Activated gamma-delta T cell treated with Interleukin-2 at 50 U/mL for 16 hours (primary cell): ENCODE measurements at regions not wholly inside any gene's neighbourhood (a gene's known extent, or its start where the extent isn't known, plus 50 kb on each side); places are given as distances from the start of the nearest gene placed in this dataset.

Source experiments
- DNase-seq: peaks from one replicate; pipeline ENCODE4 v3.0.0-alpha.2; 2020

DNA sequence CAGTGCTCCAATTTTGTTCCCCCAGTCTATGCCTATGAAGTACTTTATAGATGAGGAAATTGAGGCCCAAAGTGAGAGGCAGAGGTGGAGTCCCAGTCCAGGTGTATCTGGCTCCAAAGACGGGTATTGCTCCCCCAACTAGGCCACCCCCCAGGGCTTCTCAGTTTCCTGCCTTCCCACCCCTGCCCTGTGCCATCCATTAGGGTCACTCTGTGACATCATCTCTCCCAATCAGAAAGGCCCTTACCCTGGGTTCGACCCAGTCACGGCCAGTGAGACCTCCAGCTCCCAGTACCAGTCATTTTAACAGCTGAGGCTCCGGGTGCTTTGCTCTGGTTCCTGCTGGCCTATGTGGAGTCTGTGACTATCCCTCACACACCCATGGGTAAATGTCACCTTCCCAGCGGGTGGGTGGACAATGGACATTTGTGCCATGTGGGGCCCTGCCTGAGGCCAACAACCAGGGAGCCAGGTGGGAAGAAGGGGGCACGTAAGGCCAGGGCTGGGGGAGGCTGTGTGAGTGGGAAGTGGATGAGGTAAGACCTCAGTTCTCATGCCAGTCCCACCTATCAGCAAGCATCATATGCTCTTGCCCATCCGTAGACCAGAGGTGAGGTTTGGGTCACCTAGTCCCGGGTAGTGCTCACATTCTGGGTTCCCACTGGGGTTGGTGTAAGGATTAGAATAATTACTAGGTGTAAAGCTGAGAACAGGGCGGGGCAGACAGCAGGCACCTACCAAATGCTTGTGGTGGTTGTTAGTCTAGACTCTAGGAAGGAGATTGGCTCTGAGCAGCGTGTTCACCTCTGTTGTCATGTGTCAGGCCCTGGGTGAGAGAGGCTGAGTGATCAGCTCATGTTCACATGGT lies 685.9 kb downstream of the MATN1 start:
- DNase-seq, result no peak

DNA sequence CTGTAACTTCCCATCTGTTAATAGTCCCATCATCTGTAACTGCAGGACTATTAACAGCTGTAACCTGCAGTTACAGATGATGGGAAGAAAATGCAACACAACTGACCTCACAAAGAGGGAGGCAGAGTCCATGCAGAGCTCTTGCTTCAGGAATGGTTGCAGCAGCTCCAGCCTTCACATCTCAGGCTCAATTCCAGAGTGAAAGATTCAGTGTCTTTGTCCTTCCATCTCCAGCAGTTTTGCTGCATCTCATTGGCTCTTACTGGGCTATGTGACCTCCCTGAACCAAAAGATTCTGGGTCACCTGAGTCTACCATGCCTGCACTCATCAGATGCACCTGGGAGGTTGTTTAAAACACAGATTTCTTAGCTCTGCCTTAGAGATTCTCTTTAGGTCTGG lies 686.7 kb downstream of the MATN1 start:
- no peak for DNase-seq

DNA sequence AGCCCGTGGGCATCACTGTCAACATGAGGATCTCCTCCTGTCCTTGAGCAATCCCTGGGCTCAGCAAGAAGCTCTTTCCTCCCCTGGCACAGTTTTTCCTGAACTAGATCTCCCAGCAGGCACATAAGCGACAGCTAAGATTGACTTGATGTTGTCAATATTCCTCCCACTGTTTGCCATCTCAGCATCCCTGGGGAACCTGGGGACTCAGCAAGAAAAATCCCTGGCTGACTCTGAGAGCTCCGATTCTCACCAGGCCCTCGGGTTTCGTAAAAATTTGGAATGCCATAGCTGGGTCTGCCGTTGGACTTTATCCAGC lies 687.2 kb downstream of the MATN1 start:
- no peak for DNase-seq

DNA sequence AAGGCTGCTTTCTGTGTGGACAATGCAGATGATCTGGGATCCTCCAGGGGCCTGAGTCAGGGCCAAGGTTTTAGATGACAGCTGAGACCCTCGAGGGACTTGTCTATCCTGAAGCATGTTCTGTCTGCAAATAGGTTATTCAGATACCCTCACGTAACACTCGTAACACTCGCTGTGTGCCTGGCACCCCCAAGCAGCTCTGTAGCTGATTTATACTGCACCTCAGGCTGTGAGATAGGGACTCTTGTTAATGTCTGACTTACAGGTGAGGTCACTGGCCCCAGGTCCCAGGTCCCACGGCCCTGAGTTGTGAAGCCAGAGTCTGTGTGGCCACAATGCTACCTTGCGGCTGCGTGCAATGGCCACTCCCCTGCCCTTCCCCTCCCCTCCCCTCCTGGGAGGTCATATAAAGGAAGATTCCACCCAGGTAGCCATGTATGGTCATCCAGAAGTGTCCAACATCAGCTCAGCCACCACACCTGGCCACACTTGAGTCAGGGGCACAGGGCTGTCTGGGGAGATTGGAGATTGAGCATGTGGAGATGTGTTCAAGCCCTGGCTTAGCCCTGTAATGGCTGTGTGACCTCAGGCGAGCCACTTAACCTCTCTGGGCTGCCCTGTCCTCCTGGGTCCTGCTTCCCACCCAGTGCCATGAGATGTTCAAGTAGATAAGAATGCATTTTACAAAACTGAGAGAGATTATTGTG lies 687.7 kb downstream of the MATN1 start:
- no peak for DNase-seq

DNA sequence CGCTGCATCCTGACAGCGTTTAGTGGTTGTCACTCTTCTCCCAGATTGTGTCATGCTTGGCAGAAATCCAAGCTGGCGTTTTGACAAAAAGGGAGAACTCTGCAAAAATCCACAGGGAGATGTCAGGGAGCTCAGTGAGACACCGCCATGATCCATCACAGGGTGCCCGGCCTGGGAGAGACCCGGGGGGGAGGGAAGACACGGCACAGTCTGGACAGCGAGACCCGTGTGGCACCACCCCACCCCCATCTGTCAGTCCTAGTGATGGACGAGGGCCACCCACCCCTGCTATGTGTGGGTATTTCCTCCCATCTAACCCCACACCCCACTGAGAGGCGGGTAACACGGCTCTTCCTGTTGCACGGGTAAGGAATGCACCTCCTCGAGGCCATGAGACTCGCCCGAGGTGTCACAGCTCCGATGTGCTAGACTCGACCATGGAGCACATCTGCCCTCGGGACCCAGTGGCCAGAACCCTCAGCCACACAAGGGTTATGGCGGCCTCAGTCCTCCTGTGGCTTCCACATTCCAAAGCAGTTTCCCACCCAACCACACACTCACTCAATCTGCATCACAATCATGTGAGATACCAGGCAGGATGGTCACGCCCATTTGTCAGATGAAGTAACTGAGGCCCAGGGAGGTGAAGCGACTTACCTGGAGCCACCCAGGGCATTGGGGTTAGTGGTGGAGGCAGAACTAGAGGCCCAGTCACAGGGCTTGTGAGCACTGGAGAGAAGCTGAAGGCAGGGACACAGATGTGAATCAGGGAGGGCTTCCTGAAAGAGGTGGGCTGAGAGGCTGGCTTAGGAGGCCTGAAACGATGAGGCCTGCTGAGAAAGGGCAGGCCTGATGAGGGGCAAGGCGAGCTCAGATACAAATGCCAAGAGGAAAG lies 688.5 kb downstream of the MATN1 start:
- no peak for DNase-seq

DNA sequence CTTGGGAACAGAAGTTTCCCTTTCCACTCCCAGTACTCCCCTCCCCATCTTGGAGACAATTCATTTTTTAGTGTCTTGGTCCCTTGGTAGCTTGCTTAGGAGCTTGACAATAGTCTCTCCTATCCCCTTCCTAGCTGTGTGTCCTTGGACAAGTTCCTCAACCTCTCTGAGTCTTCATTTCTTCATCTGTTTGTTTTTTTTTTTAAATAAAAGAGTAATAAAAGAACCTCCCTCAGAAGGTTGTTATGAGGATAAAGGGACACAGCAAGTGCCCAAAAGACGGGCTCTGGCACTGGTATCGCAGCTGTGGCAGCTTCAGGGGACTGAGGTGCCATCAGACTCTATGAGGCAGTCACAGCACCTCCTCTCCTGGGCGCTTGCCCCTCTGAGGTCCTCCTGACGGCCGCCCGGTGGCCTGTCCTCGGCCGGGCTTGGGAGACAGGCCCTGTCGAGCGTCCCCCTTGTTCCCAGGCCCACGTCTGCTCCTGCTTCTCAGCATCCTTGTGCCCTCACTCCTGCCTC lies 689.2 kb downstream of the MATN1 start:
- no peak for DNase-seq

DNA sequence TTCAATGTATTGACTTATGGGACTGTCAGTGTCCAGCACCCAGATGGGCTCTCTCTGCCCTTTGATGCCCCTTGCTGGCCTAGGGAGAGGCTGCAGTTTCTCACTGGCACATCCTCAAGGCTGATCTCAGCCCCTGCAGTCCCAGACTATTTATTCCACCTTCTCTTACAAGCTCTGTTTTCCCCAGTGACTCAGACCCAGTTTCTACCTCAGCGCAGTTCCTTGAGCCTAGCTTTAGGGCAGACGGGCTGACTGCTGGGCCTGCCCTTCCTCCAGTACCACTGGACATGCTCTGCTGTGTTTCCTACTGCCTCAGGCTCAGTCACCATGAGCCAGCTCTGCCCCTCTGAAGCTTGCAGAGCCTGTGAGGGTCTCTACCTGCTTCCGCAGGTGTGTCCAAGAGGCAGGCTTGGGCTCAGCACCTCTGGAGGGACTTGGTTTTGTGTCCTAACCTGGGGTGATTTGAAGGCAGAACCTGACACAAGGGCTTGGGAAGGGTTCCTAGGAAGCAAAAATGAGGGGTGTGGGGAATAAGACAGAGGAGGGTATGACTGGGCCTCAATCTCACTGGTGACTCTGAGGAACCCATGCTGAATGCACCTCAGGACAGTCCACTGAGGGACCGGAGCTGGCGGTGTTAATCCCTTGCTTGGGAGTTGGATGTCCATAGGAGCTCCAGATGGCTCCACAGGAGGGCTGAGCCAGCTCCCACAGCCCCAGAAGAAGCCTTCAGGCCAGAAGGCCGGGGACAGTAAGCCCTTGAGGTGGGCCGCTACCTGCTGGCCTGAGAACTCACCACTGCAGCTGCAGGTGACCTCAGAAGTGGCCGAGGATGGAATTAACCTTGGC lies 689.9 kb downstream of the MATN1 start:
- DNase-seq, result no peak

DNA sequence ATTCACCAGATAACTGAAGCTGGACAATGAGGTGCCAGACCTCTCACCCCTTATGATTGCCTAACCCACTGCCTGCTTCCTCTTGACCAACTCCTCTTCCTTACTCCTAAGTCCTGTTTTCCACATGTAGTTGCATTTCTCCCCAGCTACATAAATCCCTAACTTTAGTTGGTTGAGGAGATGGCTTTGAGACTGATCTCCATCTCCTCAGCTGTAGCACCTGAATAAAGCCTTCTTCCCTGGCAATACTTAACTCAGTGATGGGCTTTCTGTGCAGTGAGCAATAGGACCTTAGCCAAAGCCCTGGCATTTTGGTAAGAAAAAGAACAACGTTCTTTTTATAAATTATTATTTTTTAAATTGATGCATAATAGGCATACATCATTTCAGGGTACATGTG lies 691.1 kb downstream of the MATN1 start:
- DNase-seq, result no peak

DNA sequence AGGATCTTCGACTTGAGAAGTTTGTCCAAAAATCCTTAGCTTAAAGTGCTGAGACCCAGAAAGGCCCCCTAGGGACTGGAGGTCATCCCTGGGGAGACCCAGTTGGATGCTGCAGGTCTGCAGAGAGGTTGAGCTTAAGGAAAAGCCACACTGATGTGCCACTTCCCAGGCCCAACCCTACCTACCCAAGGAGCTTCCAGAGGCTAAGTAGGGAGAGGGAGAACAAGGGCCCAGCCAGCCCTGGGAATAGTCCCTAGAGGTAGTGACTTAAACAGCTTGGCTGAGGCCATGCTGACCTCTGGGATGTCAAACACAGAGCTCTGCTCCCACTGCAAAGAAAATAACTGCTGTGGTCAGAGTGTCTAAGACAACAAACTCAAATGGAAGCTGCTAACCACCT lies 693.7 kb downstream of the MATN1 start:
- DNase-seq, result no peak

DNA sequence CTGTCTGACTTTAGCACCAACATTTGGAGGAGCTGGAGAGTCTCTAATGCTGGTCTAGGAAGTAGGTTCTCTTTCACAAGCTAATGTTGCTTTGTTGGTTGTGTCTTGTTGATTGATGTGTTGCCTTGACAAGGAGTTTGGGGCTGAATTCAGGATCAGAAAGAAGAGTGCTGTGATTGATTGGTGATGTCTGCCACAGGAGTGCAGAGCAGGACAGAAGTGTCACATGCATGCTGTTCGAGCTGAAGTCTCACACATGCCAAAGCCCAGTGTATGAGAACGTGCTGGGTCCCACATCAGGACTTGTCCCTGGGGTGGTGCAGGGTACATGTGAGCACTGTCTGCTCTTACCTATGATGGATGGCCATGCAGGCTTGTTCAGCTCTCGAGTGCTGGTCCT lies 694.4 kb downstream of the MATN1 start:
- no peak for DNase-seq

DNA sequence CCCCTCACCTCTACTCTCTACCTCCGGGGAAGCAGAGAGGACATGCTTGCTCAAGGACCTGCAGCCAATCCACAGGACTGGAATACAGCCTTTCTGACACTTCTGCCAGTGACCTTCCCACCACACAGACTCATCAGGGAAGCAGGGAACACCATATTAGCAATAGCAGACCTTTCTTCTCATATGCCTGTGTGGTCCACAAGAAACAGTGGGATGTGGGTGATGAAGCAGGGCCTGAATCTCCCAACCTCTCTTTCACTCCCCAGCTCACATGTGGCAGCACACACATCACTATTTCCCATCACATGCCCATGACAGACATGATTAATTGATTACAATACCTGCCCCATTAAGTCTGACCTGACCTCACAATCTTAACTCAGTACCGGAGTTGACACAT lies 695.1 kb downstream of the MATN1 start:
- DNase-seq, result no peak

DNA sequence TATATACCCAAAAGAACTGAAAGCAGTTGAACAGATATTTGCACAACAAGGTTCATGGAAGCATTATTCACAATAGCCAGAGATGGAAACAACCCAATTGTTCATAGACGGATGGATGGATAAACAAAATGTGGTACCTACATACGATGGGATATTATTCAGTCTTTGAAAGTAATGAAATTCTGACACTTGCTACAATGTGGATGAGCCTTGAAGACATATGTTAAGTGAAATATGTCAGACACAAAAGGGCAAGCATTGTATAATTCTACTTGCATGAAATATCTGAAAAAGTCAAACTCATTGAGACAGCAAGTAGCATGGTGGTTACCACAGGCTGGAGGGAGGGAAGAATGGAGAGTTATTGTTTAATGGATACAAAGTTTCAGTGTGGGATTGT lies 696.1 kb downstream of the MATN1 start:
- no peak for DNase-seq

DNA sequence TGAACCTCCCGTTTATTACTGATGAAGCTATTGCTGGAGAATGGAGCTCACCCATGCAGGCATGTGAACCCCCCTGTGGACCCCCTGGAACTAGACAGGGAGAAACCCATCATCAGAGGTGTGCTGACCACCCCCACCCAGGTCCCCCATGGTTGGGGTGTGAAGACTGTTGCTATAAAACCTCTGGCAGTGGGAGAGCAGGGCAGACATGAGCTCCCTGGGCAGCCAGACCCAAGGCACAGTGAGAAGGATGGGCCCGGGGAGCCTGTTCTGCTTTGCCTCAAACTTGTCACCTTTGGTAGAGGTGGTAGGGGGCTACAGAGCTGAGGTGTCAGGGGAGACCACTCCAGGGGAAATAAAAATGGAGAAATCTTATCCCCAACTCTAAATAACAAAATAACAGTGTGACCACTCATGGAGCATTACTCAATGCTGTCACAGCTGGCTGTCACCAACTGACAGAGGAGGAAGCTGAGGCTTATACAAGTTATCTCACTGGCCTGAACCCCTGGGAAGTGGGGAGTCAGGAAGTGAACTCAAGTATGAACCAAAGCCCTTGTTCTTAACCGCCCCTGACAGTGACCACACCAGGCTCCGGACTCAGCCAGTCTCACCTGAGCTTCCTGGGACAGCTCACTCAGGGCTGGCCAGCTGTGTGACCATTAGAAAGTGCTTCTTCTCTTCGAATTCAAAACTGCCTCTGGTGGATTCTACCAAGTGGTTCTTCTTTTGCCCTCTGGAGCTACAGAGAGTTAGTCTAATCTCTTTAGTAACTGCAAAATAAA lies 698.8 kb downstream of the MATN1 start:
- no peak for DNase-seq

DNA sequence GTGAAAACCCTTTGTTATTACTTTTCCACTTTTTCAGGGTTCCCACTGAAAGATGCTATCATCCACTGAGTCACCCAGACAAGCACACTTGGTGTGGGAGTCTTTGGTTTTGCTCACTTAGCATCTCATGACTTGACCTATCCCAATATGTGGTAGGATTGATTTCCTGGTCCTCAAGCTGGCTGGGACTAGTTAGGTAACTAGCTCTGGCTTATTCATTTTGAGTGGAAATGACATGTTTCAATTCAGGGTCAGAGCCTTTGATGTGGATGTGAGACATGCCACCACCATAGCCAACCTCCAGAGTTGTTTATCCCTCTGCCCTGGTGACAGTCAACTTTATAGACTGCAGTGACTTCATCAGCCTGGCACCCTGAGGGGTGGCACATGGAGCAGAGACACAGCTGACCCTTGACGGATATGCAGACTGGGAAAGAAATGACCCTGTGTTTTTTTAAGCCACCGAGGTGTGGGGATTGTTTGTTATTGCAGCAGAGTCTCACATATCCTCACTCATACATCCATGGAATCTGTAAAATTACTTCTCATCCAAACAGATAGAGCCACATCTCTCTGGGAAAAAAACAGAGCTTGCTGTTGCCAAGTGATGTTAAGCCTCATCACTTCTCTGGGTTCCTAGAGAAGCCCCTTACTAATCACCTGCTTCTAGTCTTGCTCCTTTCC lies 699.9 kb downstream of the MATN1 start:
- no peak for DNase-seq

DNA sequence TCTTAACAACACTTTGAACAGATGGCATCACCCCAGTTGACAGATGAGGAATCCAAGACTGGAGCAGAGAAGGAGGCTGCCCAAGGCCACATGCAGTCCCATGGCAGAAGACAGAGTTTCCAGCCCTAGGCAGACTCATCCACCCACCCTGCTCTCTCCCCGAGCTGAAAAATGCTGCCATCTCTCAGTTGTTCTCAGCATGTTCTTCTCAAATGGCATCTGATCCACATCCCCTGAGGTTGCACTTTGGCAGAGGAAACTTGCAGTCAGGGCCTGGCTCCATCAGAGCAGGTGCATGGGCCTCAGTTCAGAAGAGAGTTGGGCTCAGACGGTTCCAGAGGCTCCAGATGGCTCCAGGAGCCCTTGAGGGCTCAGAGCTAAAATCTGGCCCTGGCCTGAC lies 709.4 kb downstream of the MATN1 start:
- DNase-seq, result no peak

DNA sequence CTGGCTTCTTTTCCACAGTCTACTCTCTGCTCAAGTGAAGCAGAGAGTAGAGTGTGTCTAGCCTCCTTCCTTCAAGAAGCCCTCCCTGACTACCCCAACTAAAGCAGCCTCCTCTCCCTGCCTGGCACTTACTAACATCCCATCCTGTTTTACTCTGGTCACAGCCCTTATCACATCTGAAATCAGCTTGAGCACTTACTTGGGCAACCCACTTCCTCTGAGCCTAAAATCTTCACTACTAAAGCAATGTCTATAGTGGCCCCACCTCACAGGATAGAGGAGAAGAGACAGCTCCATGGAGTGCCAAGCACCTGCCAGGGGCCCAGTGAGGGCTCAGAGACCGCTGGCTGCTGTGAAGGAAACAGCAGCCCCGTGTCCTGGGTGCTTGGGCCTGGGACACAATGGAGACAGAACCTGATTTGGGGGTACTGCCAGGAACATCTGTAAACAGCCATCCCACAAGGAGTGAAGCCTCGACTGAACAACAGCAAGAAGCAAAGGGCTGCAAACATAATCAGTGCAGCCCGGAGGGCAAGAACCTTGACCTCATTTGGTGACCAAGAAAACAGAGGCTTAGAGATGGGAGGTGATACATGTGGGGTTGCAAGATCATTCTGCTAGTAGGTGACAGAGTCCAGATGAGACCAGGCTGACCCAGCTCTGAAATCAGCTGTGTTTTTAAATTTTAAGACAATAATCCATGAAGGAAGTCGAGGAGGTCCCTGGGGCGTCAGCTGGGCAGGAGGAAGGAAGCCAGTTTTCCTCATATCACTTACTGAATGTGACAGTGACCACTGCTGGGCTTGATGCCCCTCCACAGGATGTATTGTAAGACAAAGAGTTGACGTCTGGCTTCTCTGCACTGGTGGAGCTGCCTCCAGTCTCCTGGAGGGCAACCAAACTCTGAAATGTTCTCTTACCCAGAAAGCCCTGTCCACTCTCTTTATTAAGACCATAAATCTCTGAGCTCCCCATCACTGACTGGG lies 710.6 kb downstream of the MATN1 start:
- no peak for DNase-seq

DNA sequence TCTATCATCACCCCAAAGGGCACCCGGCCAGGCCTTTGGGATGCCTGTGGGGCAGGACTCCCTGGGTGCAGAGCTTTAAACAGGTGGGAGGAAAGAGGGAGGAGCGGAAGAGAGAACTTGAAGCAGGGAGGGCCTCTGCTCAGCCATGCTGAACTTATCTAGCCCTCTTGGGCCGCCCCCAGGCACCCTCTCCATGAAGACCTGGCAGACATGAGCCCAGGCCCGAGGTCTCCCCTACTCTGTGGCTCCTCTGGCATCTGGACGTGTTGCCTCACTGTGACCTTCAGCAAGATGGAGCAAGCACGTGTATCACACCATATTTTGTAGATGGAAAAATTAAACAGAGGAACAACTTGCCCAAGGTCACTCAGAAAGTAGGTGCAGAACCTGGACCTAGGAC lies 711.4 kb downstream of the MATN1 start:
- DNase-seq, result no peak

DNA sequence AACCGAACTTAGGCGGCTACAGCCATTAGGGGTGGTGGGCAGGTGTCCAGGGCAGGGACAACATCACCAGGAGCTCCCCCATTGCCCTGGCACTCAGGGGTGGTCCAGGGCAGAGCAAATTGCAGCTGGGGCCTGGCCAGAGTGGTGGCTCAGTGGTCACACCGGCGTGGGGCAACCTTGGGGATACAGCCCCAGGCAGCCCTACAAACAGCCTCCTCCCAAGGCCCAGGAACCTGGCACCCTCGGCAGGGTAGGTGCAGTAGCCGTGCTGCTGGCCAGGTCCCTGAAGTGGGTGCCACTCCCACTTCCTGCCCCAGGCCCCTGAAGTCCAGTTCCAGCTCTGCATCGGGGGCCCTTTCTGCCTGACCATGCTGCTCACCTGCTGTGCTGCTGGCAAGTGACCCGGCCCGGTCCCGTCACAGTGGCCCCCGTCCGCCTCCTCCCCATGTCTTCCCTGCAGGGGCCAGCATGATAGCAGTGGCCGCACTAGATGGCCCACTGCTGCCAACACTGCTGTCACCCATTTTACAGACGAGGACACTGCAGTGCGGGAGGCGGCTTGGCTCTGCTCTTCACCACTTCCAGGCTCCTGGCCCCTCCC lies 712.8 kb downstream of the MATN1 start:
- no peak for DNase-seq

DNA sequence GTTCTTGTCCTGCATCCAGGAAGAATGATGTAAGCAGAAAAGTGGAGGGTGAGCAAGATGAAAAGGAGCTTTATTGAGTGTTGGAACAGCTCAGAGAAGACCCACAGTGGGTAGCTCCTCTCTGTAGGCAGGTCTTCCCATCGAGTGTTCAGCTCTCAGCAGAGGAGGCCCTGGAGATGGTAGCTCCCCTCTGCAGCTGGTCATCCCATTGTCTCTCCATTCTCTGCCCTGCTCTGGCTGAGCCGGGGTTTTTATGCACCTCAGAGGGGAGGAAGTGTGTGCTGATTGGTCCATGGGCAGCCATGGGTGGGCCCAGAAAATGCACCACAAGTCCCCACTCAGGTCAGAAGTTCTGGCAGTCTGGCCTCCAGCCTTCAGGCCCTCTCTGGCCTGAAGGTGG lies 713.7 kb downstream of the MATN1 start:
- no peak for DNase-seq
